ENCODE measurements at regions not wholly inside any gene's neighbourhood (a gene's known extent, or its start where the extent isn't known, plus 50 kb on each side); places are given as distances from the start of the nearest gene placed in this dataset.

DNA sequence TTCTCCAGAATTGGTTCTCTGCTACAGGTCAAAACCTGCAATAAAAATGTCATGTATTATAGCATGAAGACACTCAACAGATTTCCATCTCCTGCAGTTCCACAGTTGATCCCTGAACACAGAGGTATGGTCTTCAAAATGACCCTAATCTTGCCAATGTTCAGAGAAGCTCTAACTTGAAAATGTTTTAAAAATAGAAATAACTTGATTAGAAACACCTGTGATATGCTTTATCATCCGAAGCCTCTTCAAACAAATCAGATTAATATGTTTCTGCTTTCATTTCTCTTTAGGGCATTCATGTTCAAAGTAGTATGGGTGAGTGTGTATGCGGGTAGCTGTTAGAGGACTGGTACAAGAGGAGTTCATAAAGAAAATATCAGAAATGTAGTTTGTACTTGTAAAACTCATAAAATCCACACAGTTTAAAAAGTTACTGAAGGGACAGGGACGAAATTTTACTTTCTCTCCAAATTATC is 60.4 kb downstream of the KCNRG start:
- H4K20me1 ChIP-seq (ENCODE audit: low read depth, low read length): peaks cover 92% of the 10 kb centered on the region
- H3K9me3 ChIP-seq (ENCODE audit: insufficient read depth, low read length): no peaks in the 10 kb centered on the region
- no peaks in the 10 kb centered on the region for H3K9me2 ChIP-seq (replicated peaks; ENCODE audit: insufficient read depth, low read length)
- H3K4me3 ChIP-seq (ENCODE audit: insufficient read depth, low read length, poor library complexity, severe bottlenecking): peak overlapping the region; percentile 41
- peak overlapping the region; percentile 99 for H3K4me2 ChIP-seq (ENCODE audit: low read depth, low read length, poor library complexity, severe bottlenecking)
- no peaks in the 10 kb centered on the region for H3K27me3 ChIP-seq (ENCODE audit: low read length)
- H3F3A ChIP-seq (ENCODE audit: insufficient read depth): peaks cover 57% of the 10 kb centered on the region
- TF ChIP-seq, protein P1, sequence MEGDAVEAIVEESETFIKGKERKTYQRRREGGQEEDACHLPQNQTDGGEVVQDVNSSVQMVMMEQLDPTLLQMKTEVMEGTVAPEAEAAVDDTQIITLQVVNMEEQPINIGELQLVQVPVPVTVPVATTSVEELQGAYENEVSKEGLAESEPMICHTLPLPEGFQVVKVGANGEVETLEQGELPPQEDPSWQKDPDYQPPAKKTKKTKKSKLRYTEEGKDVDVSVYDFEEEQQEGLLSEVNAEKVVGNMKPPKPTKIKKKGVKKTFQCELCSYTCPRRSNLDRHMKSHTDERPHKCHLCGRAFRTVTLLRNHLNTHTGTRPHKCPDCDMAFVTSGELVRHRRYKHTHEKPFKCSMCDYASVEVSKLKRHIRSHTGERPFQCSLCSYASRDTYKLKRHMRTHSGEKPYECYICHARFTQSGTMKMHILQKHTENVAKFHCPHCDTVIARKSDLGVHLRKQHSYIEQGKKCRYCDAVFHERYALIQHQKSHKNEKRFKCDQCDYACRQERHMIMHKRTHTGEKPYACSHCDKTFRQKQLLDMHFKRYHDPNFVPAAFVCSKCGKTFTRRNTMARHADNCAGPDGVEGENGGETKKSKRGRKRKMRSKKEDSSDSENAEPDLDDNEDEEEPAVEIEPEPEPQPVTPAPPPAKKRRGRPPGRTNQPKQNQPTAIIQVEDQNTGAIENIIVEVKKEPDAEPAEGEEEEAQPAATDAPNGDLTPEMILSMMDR (IDR thresholded peaks at IDR 0.05; ENCODE audit: insufficient read depth, low read length, poor library complexity, severe bottlenecking): no peak
- no peak for TF ChIP-seq EZH2phosphoT487 (conservative IDR thresholded peaks at IDR 0.05; ENCODE audit: low read length)
- H3K79me2 ChIP-seq (ENCODE audit: insufficient read depth, low read length): peaks cover 100% of the 10 kb centered on the region
- peaks cover 86% of the 10 kb centered on the region for H3K36me3 ChIP-seq (ENCODE audit: low read length)
- H2AFZ ChIP-seq (ENCODE audit: low read depth, low read length, severe bottlenecking): no peak overlapping the region
- H3K27ac ChIP-seq (ENCODE audit: low read depth, low read length): peak overlapping the region; percentile 35
- peak overlapping the region; percentile 27; the same call in 1 of the 2 replicates for H3K9ac ChIP-seq (ENCODE audit: low read length)

DNA sequence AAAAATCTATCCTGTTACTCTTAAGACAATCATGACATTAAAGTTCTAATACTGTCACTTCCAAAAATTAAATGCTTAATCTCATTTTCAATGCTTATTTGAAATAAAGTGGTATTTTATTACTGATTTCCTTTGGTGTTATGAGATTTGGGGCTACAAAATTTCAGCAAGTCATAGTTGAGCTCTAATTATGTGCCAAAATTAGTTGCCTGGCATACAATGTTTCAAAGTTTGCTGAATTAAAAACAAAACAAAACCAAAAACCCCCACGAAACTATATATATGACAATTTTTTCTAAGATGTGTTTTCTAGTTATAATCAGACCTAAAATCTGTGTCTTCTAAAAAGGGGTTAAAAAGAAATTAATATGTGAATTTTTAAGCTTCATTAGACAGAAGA is 62.2 kb downstream of the KCNRG start:
- H3K27me3 ChIP-seq (ENCODE audit: low read length): no peaks in the 10 kb centered on the region
- peak overlapping the region; percentile 99 for H3K4me2 ChIP-seq (ENCODE audit: low read depth, low read length, poor library complexity, severe bottlenecking)
- no peak overlapping the region for H2AFZ ChIP-seq (ENCODE audit: low read depth, low read length, severe bottlenecking)
- no peaks in the 10 kb centered on the region for H3K9me2 ChIP-seq (replicated peaks; ENCODE audit: insufficient read depth, low read length)
- H3K9me3 ChIP-seq (ENCODE audit: insufficient read depth, low read length): no peaks in the 10 kb centered on the region
- H3F3A ChIP-seq (ENCODE audit: insufficient read depth): peaks cover 45% of the 10 kb centered on the region
- no peak overlapping the region for H3K27ac ChIP-seq (ENCODE audit: low read depth, low read length)
- H3K9ac ChIP-seq (ENCODE audit: low read length): peak overlapping the region; percentile 25
- H4K20me1 ChIP-seq (ENCODE audit: low read depth, low read length): peaks cover 75% of the 10 kb centered on the region
- no peak for TF ChIP-seq EZH2phosphoT487 (conservative IDR thresholded peaks at IDR 0.05; ENCODE audit: low read length)
- TF ChIP-seq, protein P1 (IDR thresholded peaks at IDR 0.05; ENCODE audit: insufficient read depth, low read length, poor library complexity, severe bottlenecking): no peak
- peaks cover 69% of the 10 kb centered on the region for H3K36me3 ChIP-seq (ENCODE audit: low read length)
- peaks cover 94% of the 10 kb centered on the region for H3K79me2 ChIP-seq (ENCODE audit: insufficient read depth, low read length)
- peak overlapping the region; percentile 34 for H3K4me3 ChIP-seq (ENCODE audit: insufficient read depth, low read length, poor library complexity, severe bottlenecking)

DNA sequence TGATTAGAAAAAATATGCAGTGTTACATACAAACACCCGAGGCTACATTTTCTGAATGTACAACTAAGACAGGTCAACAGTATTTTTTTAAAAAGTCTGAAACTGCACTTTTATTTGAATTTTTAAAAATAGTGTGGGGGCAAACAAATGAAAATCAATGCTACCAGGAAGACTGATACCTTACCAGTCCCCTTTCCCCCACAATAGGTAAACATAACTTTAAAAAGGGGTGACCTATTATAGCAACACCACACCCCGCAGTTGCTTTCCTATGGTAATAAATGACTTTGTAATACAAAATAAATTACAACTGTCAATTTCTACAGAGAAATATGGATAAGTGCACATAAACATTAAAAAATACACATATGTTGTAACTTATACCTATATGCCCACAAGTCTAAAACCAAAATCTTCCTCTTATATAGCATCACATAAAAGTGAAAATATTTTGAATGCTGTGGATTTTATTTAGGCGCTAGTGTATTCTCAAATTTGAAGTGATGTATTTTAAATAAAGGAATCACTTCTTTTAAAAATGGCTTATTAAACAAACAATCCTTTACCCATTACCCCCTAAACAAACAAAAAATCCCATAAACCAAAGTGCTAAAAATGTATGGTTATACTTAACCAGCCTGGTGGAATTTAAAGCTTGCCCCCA is 63.1 kb downstream of the KCNRG start:
- H3F3A ChIP-seq (ENCODE audit: insufficient read depth): peaks cover 43% of the 10 kb centered on the region
- H2AFZ ChIP-seq (ENCODE audit: low read depth, low read length, severe bottlenecking): no peak overlapping the region
- H3K27ac ChIP-seq (ENCODE audit: low read depth, low read length): peak overlapping the region; percentile 5; the same call in 1 of the 2 replicates
- no peaks in the 10 kb centered on the region for H3K27me3 ChIP-seq (ENCODE audit: low read length)
- H3K4me3 ChIP-seq (ENCODE audit: insufficient read depth, low read length, poor library complexity, severe bottlenecking): peak overlapping the region; percentile 91
- peaks cover 61% of the 10 kb centered on the region for H3K36me3 ChIP-seq (ENCODE audit: low read length)
- H3K4me2 ChIP-seq (ENCODE audit: low read depth, low read length, poor library complexity, severe bottlenecking): peak overlapping the region; percentile 99
- no peaks in the 10 kb centered on the region for H3K9me2 ChIP-seq (replicated peaks; ENCODE audit: insufficient read depth, low read length)
- no peak for TF ChIP-seq EZH2phosphoT487 (conservative IDR thresholded peaks at IDR 0.05; ENCODE audit: low read length)
- TF ChIP-seq, protein P1 (IDR thresholded peaks at IDR 0.05; ENCODE audit: insufficient read depth, low read length, poor library complexity, severe bottlenecking): no peak
- peaks cover 92% of the 10 kb centered on the region for H3K79me2 ChIP-seq (ENCODE audit: insufficient read depth, low read length)
- no peaks in the 10 kb centered on the region for H3K9me3 ChIP-seq (ENCODE audit: insufficient read depth, low read length)
- H4K20me1 ChIP-seq (ENCODE audit: low read depth, low read length): peaks cover 66% of the 10 kb centered on the region
- peak overlapping the region; percentile 100 for H3K9ac ChIP-seq (ENCODE audit: low read length)

Measured in SU-DHL-6 (cell line).